Spleen (tissue), 7 donors: ENCODE measurements at regions not wholly inside any gene's neighbourhood (a gene's known extent, or its start where the extent isn't known, plus 50 kb on each side); places are given as distances from the start of the nearest gene placed in this dataset.

Source experiments
- CTCF ChIP-seq, 11 experiments: fragments of 200-600 bp in 7 of 11; fragments of 450-650 bp in 4 of 11; sonication (generic) in 4 of 11; IDR thresholded peaks in 8 of 11; conservative IDR thresholded peaks in 3 of 11; 1 replicate in 7 of 11; 2 replicates in 4 of 11; pipeline versions ENCODE4 v1.4.0 to v1.8.0; 2016 to 2021; ENCODE audit warnings: antibody characterized with exemption in 11 of 11, inconsistent platforms in 4 of 11, mild to moderate bottlenecking in 1 of 11
- POLR2A ChIP-seq, 3 donors: fragments of 450-650 bp; IDR thresholded peaks; one replicate each; pipeline ENCODE4 v1.5.1; 2017; ENCODE audit warnings: antibody characterized with exemption in 3 of 3, mild to moderate bottlenecking in 1 of 3
- donor health status: DM: no; HTN: no; CAD: no; lungs with moderate emphysema.
- donor health status: DM: no; HTN: no; CAD: no.
- donor health status: DM: no; HTN: no; CAD: no.

- TF ChIP-seq CTCF (IDR thresholded peaks at IDR 0.05 in 8 of 11, conservative IDR thresholded peaks at IDR 0.05 in 3 of 11) = no peak
- no peak for TF ChIP-seq POLR2A (IDR thresholded peaks at IDR 0.05)
Measured at GRCh38 chr7:48841739-48842138, 82.6 kb upstream of the CDC14C start.
